ACC112 (cell line): ENCODE measurements at regions not wholly inside any gene's neighbourhood (a gene's known extent, or its start where the extent isn't known, plus 50 kb on each side); places are given as distances from the start of the nearest gene placed in this dataset.

Experiments
- H2AFZ ChIP-seq: fragments of 200-600 bp; sonication (generic); one replicate; pipeline ENCODE4 v1.6.0; 2017; ENCODE audit warnings: antibody characterized with exemption, low read length; ENCODE audit not compliant: unreplicated experiment
- H3K27ac ChIP-seq: fragments of 200-600 bp; sonication (generic); 2 replicates; pipeline ENCODE4 v1.5.1; 2014; ENCODE audit warnings: low read depth, mild to moderate bottlenecking, antibody characterized with exemption, low read length, moderate library complexity
- H3K27me3 ChIP-seq: fragments of 200-600 bp; sonication (generic); 2 replicates; pipeline ENCODE4 v1.6.1; 2014; ENCODE audit warnings: mild to moderate bottlenecking, antibody characterized with exemption, low read length, moderate library complexity, mixed read lengths; ENCODE audit not compliant: insufficient read depth
- H3K36me3 ChIP-seq: fragments of 200-600 bp; sonication (generic); 2 replicates; pipeline ENCODE4 v1.6.1; 2016; ENCODE audit warnings: mild to moderate bottlenecking, antibody characterized with exemption, low read length, moderate library complexity, mixed read lengths; ENCODE audit not compliant: insufficient read depth
- H3K4me1 ChIP-seq: fragments of 200-600 bp; sonication (generic); one replicate; pipeline ENCODE4 v1.6.1; 2016; ENCODE audit warnings: low read length, mixed read lengths; ENCODE audit not compliant: insufficient read depth, unreplicated experiment, control insufficient read depth
- H3K4me3 ChIP-seq: fragments of 200-600 bp; sonication (generic); 2 replicates; pipeline ENCODE4 v1.5.1; 2014; ENCODE audit warnings: mild to moderate bottlenecking, low read depth, low read length
- H3K79me2 ChIP-seq: fragments of 200-600 bp; sonication (generic); one replicate; pipeline ENCODE4 v1.6.0; 2016; ENCODE audit warnings: low read length; ENCODE audit not compliant: control insufficient read depth, unreplicated experiment, insufficient read depth

DNA sequence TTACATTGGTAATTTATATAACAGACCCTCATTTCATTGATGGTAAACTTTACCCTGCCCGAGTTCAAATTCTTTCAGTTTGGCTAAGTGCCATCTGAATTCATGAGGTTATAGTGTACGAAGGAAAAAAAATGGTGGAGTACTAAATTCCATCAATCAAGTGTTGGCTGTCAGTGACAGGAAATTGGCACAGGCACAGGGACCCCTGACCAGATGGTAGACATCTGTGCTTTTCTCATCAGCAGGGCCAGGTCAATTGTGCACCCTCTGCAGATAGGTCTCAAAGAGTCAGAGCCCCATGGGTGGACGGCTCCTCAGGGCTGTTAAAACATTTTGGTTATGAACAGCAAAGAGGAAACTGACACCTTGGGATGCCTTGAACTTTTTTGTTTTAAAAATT, 439.2 kb downstream of the SETBP1 start:
- Histone ChIP-seq H3K79me2 (no peaks in the 10 kb centered on the region), H3K4me3 (no peak overlapping the region), H3K4me1 (no peaks in the 10 kb centered on the region), H3K27ac (no peak overlapping the region), H3K27me3 (peaks cover 26% of the 10 kb centered on the region), H2AFZ (no peak overlapping the region), H3K36me3 (no peaks in the 10 kb centered on the region)

DNA sequence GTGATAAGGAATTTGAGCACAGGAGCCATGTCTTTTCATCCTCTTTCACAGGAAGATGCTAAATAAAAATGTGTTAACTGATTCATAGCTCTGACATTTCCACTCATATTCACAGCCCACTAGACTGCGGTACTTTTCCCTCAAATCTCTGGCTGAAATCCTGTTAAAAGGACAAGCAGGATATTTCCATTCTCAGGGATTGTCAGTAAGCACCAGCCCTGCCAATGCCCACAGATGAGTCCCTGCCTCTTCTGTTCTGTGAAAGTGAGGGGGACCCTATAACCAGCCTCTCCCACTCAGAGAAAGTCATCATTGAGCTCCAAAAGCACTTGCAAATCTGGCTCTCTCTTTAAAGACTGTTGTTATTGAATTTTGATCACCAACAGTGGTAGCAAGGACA, 440.5 kb downstream of the SETBP1 start:
- no peak overlapping the region for H2AFZ ChIP-seq
- H3K27me3 ChIP-seq = peaks cover 16% of the 10 kb centered on the region
- no peaks in the 10 kb centered on the region for H3K36me3 ChIP-seq
- H3K27ac ChIP-seq = no peak overlapping the region
- H3K79me2 ChIP-seq = no peaks in the 10 kb centered on the region
- H3K4me1 ChIP-seq = no peaks in the 10 kb centered on the region
- H3K4me3 ChIP-seq = no peak overlapping the region

DNA sequence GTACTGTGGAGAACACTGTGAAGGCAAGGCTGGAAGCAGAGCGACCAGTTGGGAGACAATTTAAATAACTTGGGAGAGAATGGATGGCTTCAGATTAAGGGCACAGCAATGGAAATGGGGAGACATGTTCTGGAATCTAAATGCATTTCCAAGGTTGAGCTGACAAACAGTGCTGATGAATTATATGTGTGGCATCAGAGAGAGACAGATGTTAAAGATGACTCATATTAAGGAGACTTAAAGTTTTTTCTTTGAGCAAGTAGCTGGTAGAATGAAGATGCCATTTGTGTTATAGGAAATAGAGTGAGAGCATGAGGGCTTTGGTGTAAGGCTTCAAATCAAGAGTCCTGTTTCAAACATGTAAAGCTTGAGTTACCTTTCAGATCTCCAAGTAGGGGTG, 441.8 kb downstream of the SETBP1 start:
- Histone ChIP-seq H3K4me1 (no peaks in the 10 kb centered on the region), H3K36me3 (no peaks in the 10 kb centered on the region), H3K79me2 (no peaks in the 10 kb centered on the region), H3K27ac (no peak overlapping the region), H2AFZ (no peak overlapping the region), H3K4me3 (no peak overlapping the region), H3K27me3 (peaks cover 3% of the 10 kb centered on the region; the same call in 1 of the 2 replicates)

DNA sequence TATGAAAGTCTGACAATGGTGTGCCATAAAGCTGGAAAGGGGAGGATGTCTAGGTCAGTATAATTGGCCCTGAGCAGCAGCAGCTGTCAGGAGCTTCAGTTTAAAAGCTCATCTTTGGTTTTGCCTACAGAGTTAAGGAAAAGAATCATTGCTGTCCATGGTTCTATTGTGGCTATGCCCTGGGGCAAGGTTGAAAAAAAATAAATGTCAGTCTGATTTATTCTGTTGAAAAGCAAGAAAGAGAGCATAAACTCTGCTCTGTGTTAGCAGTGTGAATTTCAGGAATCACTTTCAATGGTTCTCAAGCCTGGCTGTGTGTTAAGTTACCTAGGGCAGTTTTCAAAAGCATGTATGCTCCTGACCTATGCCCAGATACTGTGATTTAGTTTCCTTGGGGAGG, 446.7 kb downstream of the SETBP1 start:
- Histone ChIP-seq H3K79me2 (no peaks in the 10 kb centered on the region), H3K36me3 (no peaks in the 10 kb centered on the region), H3K4me1 (no peaks in the 10 kb centered on the region), H3K27me3 (peaks cover 17% of the 10 kb centered on the region), H2AFZ (no peak overlapping the region), H3K27ac (no peak overlapping the region), H3K4me3 (no peak overlapping the region)

DNA sequence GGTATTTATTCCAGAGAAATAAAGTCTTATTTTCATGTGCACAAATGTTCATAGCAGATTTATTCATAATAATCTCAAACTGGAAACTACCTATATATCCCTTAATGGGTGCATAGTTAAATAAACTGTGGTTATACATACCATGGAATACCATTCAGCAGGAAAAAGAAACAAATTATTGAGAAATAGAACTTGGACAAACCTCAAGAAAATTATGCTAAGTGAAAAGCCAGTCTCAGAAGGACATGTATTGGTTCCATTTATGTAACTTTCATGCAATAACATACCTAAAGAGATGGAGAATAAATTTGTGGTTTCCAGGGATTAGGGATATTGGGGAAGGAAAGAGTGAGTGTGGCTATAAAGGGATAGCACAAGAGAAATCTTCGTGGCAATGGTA, 452.6 kb downstream of the SETBP1 start:
- Histone ChIP-seq H3K27me3 (peaks cover 20% of the 10 kb centered on the region), H3K4me1 (no peaks in the 10 kb centered on the region)

DNA sequence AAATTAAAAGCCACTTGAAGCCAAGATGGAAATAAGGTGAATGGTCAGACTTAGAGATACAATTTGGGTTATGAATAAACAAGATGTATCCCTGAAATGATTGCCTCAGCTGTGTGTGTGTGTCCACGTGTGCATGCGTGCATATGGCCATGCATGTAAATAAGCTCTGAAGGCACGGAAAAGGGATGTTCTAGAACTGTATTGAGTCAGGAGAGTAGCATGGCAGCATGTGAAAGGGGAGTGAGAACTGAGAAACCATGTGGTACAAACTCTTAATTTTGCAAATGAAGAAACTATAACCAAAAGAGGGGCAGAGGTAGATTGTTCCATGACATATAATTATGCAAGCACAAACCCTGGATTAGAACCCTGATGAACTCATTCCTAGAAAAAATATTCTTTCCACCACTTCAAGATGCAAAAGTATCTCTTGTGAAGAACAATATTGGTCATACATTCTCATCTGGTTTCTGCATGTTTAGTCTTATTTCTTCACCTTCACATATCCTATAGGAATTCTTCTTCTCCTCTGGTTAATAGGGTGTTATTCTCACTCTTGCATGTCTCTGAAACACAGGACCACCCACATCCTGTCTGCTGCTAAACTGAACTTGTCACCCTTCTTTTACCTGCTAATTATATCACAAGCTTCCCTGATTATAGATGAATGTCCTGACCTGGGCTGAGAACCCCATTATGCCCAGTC, 455.8 kb downstream of the SETBP1 start:
- no peaks in the 10 kb centered on the region for H3K4me1 ChIP-seq
- H3K27me3 ChIP-seq = peaks cover 4% of the 10 kb centered on the region
- no peaks in the 10 kb centered on the region for H3K79me2 ChIP-seq
- H3K36me3 ChIP-seq = no peaks in the 10 kb centered on the region
- no peak overlapping the region for H3K4me3 ChIP-seq
- H3K27ac ChIP-seq = no peak overlapping the region
- no peak overlapping the region for H2AFZ ChIP-seq

More for the DNA sequence above, 452.6 kb downstream of the SETBP1 start:
- H3K79me2 ChIP-seq = no peaks in the 10 kb centered on the region
- H3K4me3 ChIP-seq = no peak overlapping the region
- no peak overlapping the region for H2AFZ ChIP-seq
- H3K27ac ChIP-seq = no peak overlapping the region
- no peaks in the 10 kb centered on the region for H3K36me3 ChIP-seq

DNA sequence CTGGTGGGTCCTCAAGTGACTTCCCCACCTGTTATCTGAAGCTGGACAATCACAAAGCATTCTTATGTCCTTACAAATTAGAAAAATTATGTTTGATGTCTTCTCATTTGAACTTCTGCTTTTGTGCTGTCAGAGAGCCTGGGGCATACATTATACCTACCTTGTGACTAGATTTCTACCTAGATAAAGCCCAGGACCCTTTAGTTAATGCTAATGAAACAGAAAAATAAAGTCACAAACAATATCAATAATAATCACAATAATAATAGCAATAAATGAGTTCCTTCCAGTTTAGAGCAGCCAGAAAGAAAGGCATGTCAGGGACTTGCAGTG, 456.4 kb downstream of the SETBP1 start:
- H3K27me3 ChIP-seq = peaks cover 4% of the 10 kb centered on the region
- H3K36me3 ChIP-seq = no peaks in the 10 kb centered on the region
- no peaks in the 10 kb centered on the region for H3K79me2 ChIP-seq
- H3K4me3 ChIP-seq = no peak overlapping the region
- H2AFZ ChIP-seq = no peak overlapping the region
- H3K4me1 ChIP-seq = no peaks in the 10 kb centered on the region
- no peak overlapping the region for H3K27ac ChIP-seq

DNA sequence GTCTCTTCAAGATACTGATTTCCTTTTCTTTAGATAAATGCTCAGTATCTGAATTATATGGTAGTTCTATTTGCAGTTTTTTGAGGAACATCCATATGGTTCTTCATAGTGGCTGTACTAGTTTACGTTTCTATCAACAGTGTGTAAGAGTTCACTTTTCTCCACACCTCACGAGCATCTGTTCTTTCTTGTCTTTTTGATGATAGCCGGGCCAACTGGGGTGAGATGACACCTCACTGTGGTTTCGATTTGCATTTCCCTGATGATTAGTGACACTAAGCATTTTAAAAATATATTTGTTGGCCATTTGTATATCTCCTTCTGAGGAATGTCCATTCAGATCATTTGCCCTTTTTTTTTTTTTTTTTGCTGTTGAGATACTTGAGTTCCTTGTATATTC, 458.8 kb downstream of the SETBP1 start:
- Histone ChIP-seq H3K27ac (no peak overlapping the region), H3K79me2 (no peaks in the 10 kb centered on the region), H3K27me3 (peaks cover 4% of the 10 kb centered on the region), H3K4me1 (no peaks in the 10 kb centered on the region), H3K4me3 (no peak overlapping the region), H2AFZ (no peak overlapping the region), H3K36me3 (no peaks in the 10 kb centered on the region)

DNA sequence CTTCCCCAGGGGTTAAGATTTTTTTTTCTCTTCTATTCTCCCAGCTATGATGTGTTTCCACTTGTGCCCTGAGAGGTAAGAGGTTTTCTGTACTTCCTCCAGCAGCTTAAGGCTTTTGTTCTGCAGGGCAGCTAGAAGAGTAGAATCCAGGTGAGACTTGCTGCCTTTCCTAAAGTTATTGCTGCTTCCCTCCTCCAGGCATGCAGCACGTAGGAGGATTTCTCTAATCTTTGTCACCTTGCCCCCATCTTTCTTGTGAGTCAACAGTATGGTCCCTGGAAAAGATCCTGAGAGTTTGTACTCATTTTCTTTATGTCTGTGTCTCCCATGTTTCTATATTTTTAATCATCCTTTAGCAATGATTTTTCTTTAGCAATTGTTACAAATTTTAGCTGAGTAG, 462.2 kb downstream of the SETBP1 start:
- no peaks in the 10 kb centered on the region for H3K36me3 ChIP-seq
- no peak overlapping the region for H3K4me3 ChIP-seq
- H3K27ac ChIP-seq = no peak overlapping the region
- H3K79me2 ChIP-seq = no peaks in the 10 kb centered on the region
- H3K4me1 ChIP-seq = no peaks in the 10 kb centered on the region
- no peak overlapping the region for H2AFZ ChIP-seq
- H3K27me3 ChIP-seq = no peaks in the 10 kb centered on the region

DNA sequence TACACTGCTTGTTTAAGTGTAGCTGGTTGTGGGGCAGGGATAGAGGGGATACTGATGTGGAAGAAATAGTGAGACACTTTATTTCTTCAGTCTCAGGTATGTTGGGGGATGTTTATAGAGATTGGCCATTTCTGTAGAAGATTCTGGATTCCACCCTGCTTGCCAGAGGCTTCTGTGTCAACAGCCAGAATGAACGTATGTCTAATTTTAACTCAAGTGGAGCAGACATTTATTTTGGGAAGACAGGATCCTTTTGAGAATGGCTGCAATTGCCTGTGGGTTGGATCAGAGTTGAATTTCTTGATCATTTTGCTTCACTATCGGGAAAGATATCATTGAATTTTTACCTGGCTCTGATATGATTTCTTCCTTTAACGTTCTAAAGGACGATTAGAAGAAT, 465.6 kb upstream of the SLC14A2 start:
- Histone ChIP-seq H3K4me1 (no peaks in the 10 kb centered on the region), H3K79me2 (no peaks in the 10 kb centered on the region), H3K27ac (no peak overlapping the region), H3K36me3 (no peaks in the 10 kb centered on the region), H2AFZ (no peak overlapping the region), H3K4me3 (no peak overlapping the region), H3K27me3 (no peaks in the 10 kb centered on the region)

DNA sequence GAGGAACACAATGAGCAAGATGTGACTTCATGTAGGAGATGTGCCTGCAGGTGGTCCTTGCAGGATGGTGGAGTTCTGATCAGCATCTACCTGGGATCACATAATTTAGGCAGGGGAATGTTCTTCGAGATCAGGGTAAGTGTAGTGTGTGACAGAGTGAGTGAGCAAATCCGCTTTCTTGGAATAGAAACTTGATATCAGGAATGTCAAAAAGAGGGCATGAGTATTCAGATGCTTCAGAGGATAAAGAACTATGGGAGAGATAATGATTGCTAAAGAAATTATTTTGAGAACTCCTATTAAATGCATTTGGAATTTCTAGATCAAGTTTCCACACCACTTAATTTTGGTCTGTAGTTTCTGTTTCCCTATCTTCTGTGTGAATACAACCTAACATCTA, 463.6 kb upstream of the SLC14A2 start:
- no peaks in the 10 kb centered on the region for H3K79me2 ChIP-seq
- H3K4me3 ChIP-seq = no peak overlapping the region
- H3K36me3 ChIP-seq = no peaks in the 10 kb centered on the region
- H3K4me1 ChIP-seq = no peaks in the 10 kb centered on the region
- H2AFZ ChIP-seq = no peak overlapping the region
- H3K27me3 ChIP-seq = no peaks in the 10 kb centered on the region
- H3K27ac ChIP-seq = no peak overlapping the region
